ENCODE measurements at regions not wholly inside any gene's neighbourhood (a gene's known extent, or its start where the extent isn't known, plus 50 kb on each side); places are given as distances from the start of the nearest gene placed in this dataset.
"Not testable (repeated sequence)": the region's sequence is repeated elsewhere in the genome, so short reads cannot be mapped to it uniquely, and the experiment has no call there.

- DNase-seq, result no peak
Measured at GRCh38 chr13:85597790-85598500, 201.3 kb downstream of the SLITRK6 start.

- DNase-seq, result no peak
Measured at GRCh38 chr13:85592211-85592610, 207.0 kb downstream of the SLITRK6 start.

GRCh38 chr13:85590231-85590931 is 208.8 kb downstream of the SLITRK6 start:
- no peak for DNase-seq

- no peak for DNase-seq
Measured at GRCh38 chr13:85589021-85589420, 210.2 kb downstream of the SLITRK6 start.

GRCh38 chr13:85588359-85588758 is 210.9 kb downstream of the SLITRK6 start:
- DNase-seq, result no peak

- DNase-seq, result no peak
Measured at GRCh38 chr13:85586856-85587255, 212.4 kb downstream of the SLITRK6 start.

GRCh38 chr13:85586422-85586831 is 212.8 kb downstream of the SLITRK6 start:
- no peak for DNase-seq

GRCh38 chr13:85582890-85583289 is 216.3 kb downstream of the SLITRK6 start:
- DNase-seq, result no peak

GRCh38 chr13:85575110-85575509 is 224.1 kb downstream of the SLITRK6 start:
- DNase-seq, result no peak

GRCh38 chr13:85567909-85568308 is 231.3 kb downstream of the SLITRK6 start:
- DNase-seq, result no peak

- DNase-seq, result no peak
Measured at GRCh38 chr13:85565652-85566051, 233.6 kb downstream of the SLITRK6 start.

GRCh38 chr13:85564598-85564997 is 234.6 kb downstream of the SLITRK6 start:
- DNase-seq, result no peak

- DNase-seq, result no peak
Measured at GRCh38 chr13:85562282-85562681, 236.9 kb downstream of the SLITRK6 start.

GRCh38 chr13:85557691-85558467 is 241.3 kb downstream of the SLITRK6 start:
- DNase-seq, result no peak

GRCh38 chr13:85551012-85551411 is 248.2 kb downstream of the SLITRK6 start:
- DNase-seq, result no peak

- DNase-seq, result no peak
Measured at GRCh38 chr13:85549819-85550218, 249.4 kb downstream of the SLITRK6 start.

- DNase-seq, result not testable (repeated sequence)
Measured at GRCh38 chr13:85548845-85549244, 250.4 kb downstream of the SLITRK6 start.

- no peak for DNase-seq
Measured at GRCh38 chr13:85545771-85546170, 253.4 kb downstream of the SLITRK6 start.

GRCh38 chr13:85544756-85545155 is 254.5 kb downstream of the SLITRK6 start:
- no peak for DNase-seq

- no peak for DNase-seq
Measured at GRCh38 chr13:85543144-85543543, 256.1 kb downstream of the SLITRK6 start.

- DNase-seq, result no peak
Measured at GRCh38 chr13:85541476-85541875, 257.7 kb downstream of the SLITRK6 start.

- DNase-seq, result no peak
Measured at GRCh38 chr13:85538957-85539356, 260.3 kb downstream of the SLITRK6 start.

GRCh38 chr13:85537601-85538000 is 261.6 kb downstream of the SLITRK6 start:
- no peak for DNase-seq

GRCh38 chr13:85536706-85537105 is 262.5 kb downstream of the SLITRK6 start:
- no peak for DNase-seq

All from stimulated activated CD4-positive, alpha-beta T cell treated with anti-CD3 and anti-CD28 coated beads, Interleukin-15, amount 100 ng/mL, for 24 hours (primary cell).